ENCODE measurements at regions not wholly inside any gene's neighbourhood (a gene's known extent, or its start where the extent isn't known, plus 50 kb on each side); places are given as distances from the start of the nearest gene placed in this dataset.

- Histone ChIP-seq H3K4me3 (ENCODE audit: severe bottlenecking) (no peak overlapping the region), H3K27ac (ENCODE audit: poor library complexity, severe bottlenecking) (no peak overlapping the region), H3K27me3 (ENCODE audit: insufficient read depth, poor library complexity, severe bottlenecking) (no peaks in the 10 kb centered on the region), H3K36me3 (ENCODE audit: low read depth) (no peaks in the 10 kb centered on the region), H3K9me3 (ENCODE audit: severe bottlenecking) (no peaks in the 10 kb centered on the region), H3K4me1 (ENCODE audit: insufficient read depth, poor library complexity, severe bottlenecking) (no peaks in the 10 kb centered on the region)
- ATAC-seq (ENCODE audit: low read depth) (no peak), DNase-seq (ENCODE audit: low spot score) (no peak)
- no peak for TF ChIP-seq CTCF (IDR thresholded peaks at IDR 0.05; ENCODE audit: poor library complexity, severe bottlenecking)
Measured at GRCh38 chr2:16188261-16188890, 248.0 kb downstream of the MYCN start.

GRCh38 chr2:16187482-16187817, 247.1 kb downstream of the MYCN start:
- no peaks in the 10 kb centered on the region for H3K9me3 ChIP-seq (ENCODE audit: severe bottlenecking)
- H3K4me1 ChIP-seq (ENCODE audit: insufficient read depth, poor library complexity, severe bottlenecking), result no peaks in the 10 kb centered on the region
- H3K4me3 ChIP-seq (ENCODE audit: severe bottlenecking), result no peak overlapping the region
- no peaks in the 10 kb centered on the region for H3K27me3 ChIP-seq (ENCODE audit: insufficient read depth, poor library complexity, severe bottlenecking)
- TF ChIP-seq CTCF (IDR thresholded peaks at IDR 0.05; ENCODE audit: poor library complexity, severe bottlenecking), result no peak
- no peak overlapping the region for H3K27ac ChIP-seq (ENCODE audit: poor library complexity, severe bottlenecking)
- H3K36me3 ChIP-seq (ENCODE audit: low read depth), result no peaks in the 10 kb centered on the region
- DNase-seq (ENCODE audit: low spot score) (no peak), ATAC-seq (ENCODE audit: low read depth) (no peak)

- Histone ChIP-seq H3K4me1 (ENCODE audit: insufficient read depth, poor library complexity, severe bottlenecking) (no peaks in the 10 kb centered on the region), H3K9me3 (ENCODE audit: severe bottlenecking) (no peaks in the 10 kb centered on the region), H3K27me3 (ENCODE audit: insufficient read depth, poor library complexity, severe bottlenecking) (no peaks in the 10 kb centered on the region), H3K4me3 (ENCODE audit: severe bottlenecking) (no peak overlapping the region), H3K27ac (ENCODE audit: poor library complexity, severe bottlenecking) (no peak overlapping the region), H3K36me3 (ENCODE audit: low read depth) (no peaks in the 10 kb centered on the region)
- no peak for TF ChIP-seq CTCF (IDR thresholded peaks at IDR 0.05; ENCODE audit: poor library complexity, severe bottlenecking)
- no peak for DNase-seq (ENCODE audit: low spot score)
- no peak for ATAC-seq (ENCODE audit: low read depth)
Measured at GRCh38 chr2:16186661-16187481, 246.5 kb downstream of the MYCN start.

- H3K9me3 ChIP-seq (ENCODE audit: severe bottlenecking), result no peaks in the 10 kb centered on the region
- H3K27ac ChIP-seq (ENCODE audit: poor library complexity, severe bottlenecking), result no peak overlapping the region
- TF ChIP-seq CTCF (IDR thresholded peaks at IDR 0.05; ENCODE audit: poor library complexity, severe bottlenecking), result no peak
- no peaks in the 10 kb centered on the region for H3K36me3 ChIP-seq (ENCODE audit: low read depth)
- DNase-seq (ENCODE audit: low spot score), result no peak
- H3K27me3 ChIP-seq (ENCODE audit: insufficient read depth, poor library complexity, severe bottlenecking), result no peaks in the 10 kb centered on the region
- no peak for ATAC-seq (ENCODE audit: low read depth)
- no peaks in the 10 kb centered on the region for H3K4me1 ChIP-seq (ENCODE audit: insufficient read depth, poor library complexity, severe bottlenecking)
- H3K4me3 ChIP-seq (ENCODE audit: severe bottlenecking), result no peak overlapping the region
Measured at GRCh38 chr2:16185801-16186272, 245.5 kb downstream of the MYCN start.

All from RWPE2 (cell line).